GM18502 (cell line): ENCODE measurements at regions not wholly inside any gene's neighbourhood (a gene's known extent, or its start where the extent isn't known, plus 50 kb on each side); places are given as distances from the start of the nearest gene placed in this dataset.

Source experiments
- ATAC-seq: cut with Tn5 transposase; IDR thresholded peaks from one replicate; pipeline ENCODE4 v1.9.1; 2021; ENCODE audit warnings: mild to moderate bottlenecking; ENCODE audit not compliant: unreplicated experiment, poor library complexity

GRCh38 chr4:145348291-145348690 is 133.4 kb upstream of the SMAD1 start:
- ATAC-seq, result no peak

GRCh38 chr4:145347684-145348083 is 134.0 kb upstream of the SMAD1 start:
- ATAC-seq, result no peak

- no peak for ATAC-seq
Measured at GRCh38 chr4:145346081-145346480, 135.6 kb upstream of the SMAD1 start.

GRCh38 chr4:145345401-145345800 is 136.3 kb upstream of the SMAD1 start:
- no peak for ATAC-seq

GRCh38 chr4:145341381-145341780 is 140.3 kb upstream of the SMAD1 start:
- no peak for ATAC-seq

DNA sequence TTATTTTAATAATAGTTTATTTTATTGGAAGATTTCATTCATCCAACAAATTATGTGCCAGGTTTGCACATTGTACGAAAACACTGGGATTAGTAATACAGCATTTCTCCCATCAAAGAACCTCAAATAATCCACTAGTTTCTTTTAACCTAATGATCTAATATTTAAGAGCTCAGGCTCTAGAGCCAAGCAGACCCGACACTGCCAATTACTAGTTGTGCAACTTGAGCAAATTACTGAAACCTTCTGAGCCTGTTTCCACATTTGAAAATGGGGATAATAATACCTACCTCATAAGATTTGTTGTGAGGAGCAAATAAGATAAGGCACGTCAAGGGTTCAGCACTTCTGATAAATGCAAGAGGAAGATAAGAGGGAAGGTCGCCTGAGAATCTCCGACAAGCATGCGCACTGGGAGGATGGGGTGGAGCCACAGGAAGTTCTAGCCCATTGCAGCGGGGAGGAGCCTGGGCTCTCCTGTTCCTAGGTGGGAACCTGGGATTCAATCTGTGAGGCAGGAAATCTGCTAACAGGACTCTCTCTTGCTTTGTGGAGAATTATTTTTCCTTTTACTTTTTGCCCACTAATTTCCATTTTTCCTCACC is 141.5 kb upstream of the SMAD1 start:
- ATAC-seq, result no peak

- no peak for ATAC-seq
Measured at GRCh38 chr4:145339075-145339725, 142.5 kb upstream of the SMAD1 start.

DNA sequence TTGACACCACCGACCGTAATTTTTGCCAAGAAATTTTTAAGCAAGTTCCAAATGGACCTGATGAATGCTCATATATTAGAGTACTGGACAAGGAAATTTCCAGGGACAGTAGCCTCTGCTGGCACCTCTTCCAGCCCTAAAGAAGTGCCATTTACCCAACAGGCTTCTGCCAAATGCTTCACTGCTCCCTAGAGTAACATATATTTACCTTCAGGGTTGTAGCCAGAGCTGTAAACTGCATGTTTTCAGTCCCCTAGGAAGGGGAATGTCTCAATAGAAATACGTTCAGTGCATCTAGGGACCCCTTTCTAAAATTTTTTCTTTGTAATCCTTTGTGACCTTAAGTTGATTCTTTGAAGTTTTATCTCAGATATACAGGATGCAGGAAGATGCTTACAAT is 143.1 kb upstream of the SMAD1 start:
- no peak for ATAC-seq

DNA sequence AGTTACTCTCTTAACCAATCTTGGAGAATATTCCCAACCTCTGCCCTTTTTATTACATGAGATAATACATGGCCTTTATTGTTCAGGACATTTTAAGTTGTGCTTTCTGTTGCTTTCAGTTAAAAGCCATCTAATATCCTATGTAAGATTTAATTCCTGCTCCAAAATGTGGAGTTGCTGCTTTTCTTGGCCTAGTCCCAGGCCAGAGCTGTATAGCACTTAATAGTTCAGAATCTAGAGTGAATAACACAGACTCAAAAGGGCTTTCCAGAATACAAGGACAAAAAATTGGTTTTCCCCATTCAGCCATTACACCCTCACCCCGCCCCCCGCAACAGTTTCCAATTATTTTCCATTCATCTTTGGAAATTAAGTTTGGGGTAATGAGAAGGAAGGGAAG is 144.3 kb upstream of the SMAD1 start:
- ATAC-seq, result no peak

DNA sequence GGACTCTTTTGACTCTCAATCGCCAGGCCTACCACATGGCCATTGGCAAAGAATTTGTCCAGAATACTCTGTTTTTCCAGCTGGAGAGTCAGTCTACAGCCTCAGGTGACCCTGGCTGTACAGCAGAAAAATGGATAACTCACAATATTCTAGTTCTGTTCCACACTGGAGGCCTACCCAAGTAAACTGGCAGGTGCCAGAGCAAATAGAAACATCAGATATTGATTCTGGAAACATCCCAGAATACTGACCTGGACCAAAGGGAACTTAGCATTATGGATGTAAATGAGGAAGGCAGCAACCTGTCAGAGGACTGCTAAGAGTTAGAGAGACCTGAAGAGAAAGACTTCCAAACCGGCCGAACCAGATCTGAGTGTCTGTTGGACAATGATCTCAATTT is 147.9 kb upstream of the SMAD1 start:
- no peak for ATAC-seq

DNA sequence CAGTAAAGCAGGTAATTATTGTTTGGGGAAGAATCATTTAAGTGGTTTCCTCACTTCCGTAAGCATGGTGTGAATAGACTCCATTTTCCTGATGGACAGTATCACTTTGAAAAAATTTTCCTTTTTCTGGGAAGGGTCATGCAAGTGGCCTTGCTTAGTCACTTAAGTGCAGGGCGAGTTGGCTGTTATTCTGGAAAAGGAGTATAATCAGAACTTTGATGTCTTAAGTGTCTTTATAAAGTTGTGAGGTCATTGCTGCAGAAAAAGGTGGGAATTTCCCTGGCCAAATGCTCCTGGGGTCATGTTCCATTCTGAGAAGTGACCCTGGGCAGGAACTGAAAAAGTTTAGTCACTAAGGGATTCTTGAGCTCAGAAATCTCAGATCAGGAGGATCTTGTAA is 146.1 kb upstream of the OTUD4 start:
- ATAC-seq, result no peak

- ATAC-seq, result no peak
Measured at GRCh38 chr4:145324161-145324560, 143.8 kb upstream of the OTUD4 start.

GRCh38 chr4:145320294-145320693 is 139.9 kb upstream of the OTUD4 start:
- ATAC-seq, result no peak

DNA sequence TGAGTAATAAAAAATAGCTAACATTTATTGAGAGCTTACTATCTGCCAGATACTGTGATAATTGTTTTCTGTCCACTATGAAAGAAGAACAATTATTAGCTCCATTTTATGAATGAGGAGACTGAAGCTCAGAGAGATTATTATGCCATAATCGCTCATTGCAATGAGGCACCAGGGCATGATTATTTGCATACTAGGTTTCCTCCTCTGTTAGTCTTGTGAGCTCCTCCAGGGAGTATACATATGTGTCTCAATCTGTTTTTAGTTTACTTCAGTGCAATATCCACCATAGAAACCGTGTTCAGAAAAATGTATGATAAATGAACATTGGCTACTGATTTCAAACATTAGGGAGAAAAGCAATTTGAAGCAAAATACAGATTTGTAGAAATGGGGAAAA is 139.4 kb upstream of the OTUD4 start:
- ATAC-seq, result no peak

- no peak for ATAC-seq
Measured at GRCh38 chr4:145316897-145317574, 136.6 kb upstream of the OTUD4 start.

DNA sequence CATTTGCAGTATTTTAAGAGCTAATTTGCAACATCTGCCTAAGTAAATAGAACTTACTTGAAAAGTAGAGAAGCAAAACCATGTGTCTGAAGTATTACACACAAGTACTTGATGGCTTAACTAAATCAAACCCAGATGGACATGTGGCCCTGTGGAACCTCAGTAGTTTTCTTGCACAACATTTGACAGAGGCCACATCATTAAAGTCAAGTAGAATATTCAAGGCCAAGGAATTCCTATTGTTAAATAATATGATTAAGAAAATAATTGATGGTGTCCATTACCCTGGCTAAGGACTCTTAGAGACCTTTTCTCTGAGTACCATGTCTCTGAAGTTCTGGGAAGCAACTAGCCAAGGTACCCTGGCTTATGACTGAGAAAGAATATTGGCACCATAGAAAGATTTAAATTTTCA is 135.4 kb upstream of the OTUD4 start:
- ATAC-seq, result no peak

GRCh38 chr4:145308598-145308997 is 128.2 kb upstream of the OTUD4 start:
- ATAC-seq, result no peak

DNA sequence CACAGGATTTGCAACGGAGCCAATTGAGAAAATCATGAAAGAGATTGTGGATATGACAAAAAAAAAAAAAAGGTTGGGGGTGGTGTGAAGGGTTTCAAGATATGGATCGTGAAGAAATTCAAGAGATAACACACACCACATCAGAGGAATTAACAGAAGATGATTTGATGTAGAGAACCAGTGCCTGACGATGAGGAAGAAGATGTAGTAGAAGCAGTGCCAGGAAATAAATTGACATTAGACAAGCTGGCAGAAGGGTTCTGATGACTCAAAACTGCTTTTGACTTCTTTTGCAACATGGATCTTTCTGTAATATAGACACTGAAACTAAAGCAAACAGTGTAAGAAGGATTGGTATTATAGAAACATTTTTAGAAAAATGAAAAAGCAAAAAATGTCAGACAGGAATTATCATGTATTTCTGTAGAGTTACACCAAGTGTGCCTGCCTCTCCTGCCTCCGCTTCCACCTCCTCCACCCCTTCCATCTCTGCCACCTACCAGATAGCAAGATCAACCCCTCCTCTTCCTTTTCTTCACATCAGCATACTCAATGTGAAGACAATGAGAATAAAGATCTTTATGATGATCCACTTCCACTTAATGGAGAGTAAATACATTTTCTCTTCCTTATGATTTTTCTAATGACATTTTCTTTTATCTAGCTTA is 127.5 kb upstream of the OTUD4 start:
- no peak for ATAC-seq

GRCh38 chr4:145307120-145307519 is 126.7 kb upstream of the OTUD4 start:
- ATAC-seq, result no peak

DNA sequence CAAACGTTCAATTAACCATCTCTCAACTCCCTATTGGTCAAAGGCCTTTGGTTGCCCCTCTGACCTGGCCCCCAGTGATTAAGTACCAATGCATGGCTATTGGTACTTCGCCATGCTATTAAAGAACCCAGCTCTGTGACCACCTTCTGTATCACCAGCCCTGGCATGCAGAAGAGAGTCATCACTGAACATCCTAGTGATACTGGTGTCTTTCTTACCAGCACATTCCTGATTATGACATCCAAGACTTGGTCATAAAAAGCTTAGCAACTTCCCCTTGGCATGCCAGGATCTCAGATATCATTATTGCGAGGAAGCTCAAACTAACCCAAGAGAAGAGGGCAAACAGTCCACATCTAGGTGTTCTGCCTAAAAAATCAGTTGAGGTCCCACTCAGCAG is 122.3 kb upstream of the OTUD4 start:
- ATAC-seq, result no peak

GRCh38 chr4:145301386-145302080 is 121.1 kb upstream of the OTUD4 start:
- no peak for ATAC-seq
